HCT116 (cell line): ENCODE measurements at regions not wholly inside any gene's neighbourhood (a gene's known extent, or its start where the extent isn't known, plus 50 kb on each side); places are given as distances from the start of the nearest gene placed in this dataset.

Source experiments
- ATAC-seq: fragments of 200-7000 bp; cut with Tn5 transposase; 2 replicates; pipeline ENCODE4 v1.9.1; 2020; ENCODE audit warnings: mild to moderate bottlenecking, moderate library complexity
- BruUV-seq: library from RNA; stranded (reverse); fragments of 400-500 nt; replicated peaks from 2 replicates; lab custom pipeline; 2021; lab: Mats Ljungman, UMichigan
- CTCF ChIA-PET: fragments of 300-600 bp; sonication (Branson Sonifier 250); formaldehyde crosslinking; loops from one replicate; lab custom pipeline; 2021; ENCODE audit warnings: antibody characterized with exemption; lab: Charles Lee
- POLR2A ChIA-PET: fragments of 300-600, 350-600 bp; sonication (Branson Sonifier 250); formaldehyde crosslinking; loops from one replicate; lab custom pipeline; 2021; ENCODE audit warnings: antibody characterized with exemption; lab: Charles Lee
- RAD21 ChIA-PET, 2 experiments: fragments of 300-600 bp; sonication (Branson Sonifier 250); formaldehyde crosslinking; loops; one replicate each; lab custom pipeline; 2023; ENCODE audit warnings: low total read pairs in 2 of 2; ENCODE audit not compliant: uncharacterized antibody in 2 of 2, unreplicated experiment in 2 of 2, low non-redundant PET in 1 of 2; lab: Charles Lee
- DNase-seq: peaks from one replicate; pipeline ENCODE4 v3.0.0-alpha.2; 2010; ENCODE audit warnings: low read depth, low spot score
- H2AFZ ChIP-seq: fragments of 200-600 bp; shearing (Covaris generic), sonication (generic); 2 replicates; pipeline ENCODE4 v1.6.1; 2017; ENCODE audit warnings: low read depth, mixed run types, mixed read lengths, antibody characterized with exemption, low read length; ENCODE audit not compliant: poor library complexity, severe bottlenecking
- H3K27ac ChIP-seq: 2 replicates; pipeline ENCODE4 v1.5.1; 2012; ENCODE audit warnings: low read depth, low read length
- H3K27me3 ChIP-seq: fragments of 200-600 bp; sonication (generic); 2 replicates; pipeline ENCODE4 v1.6.1; 2016; ENCODE audit warnings: mixed run types, low read length, mixed read lengths; ENCODE audit not compliant: insufficient read depth
- H3K36me3 ChIP-seq, 2 experiments: fragments of 200-500 bp in 1 of 2; fragments of 200-600 bp in 1 of 2; sonication (Bioruptor generic) in 1 of 2; sonication (generic) in 1 of 2; 2 replicates each; pipeline versions ENCODE4 v1.5.1 to v1.6.1; 2014 to 2016; ENCODE audit warnings: low read length in 2 of 2, inconsistent platforms in 1 of 2, mixed read lengths in 1 of 2, mixed run types in 1 of 2; ENCODE audit not compliant: insufficient read depth in 2 of 2, control insufficient read depth in 1 of 2
- H3K4me1 ChIP-seq, 2 experiments: fragments of 200-600 bp in 1 of 2; sonication (generic) in 1 of 2; 2 replicates each; pipeline versions ENCODE4 v1.5.1 to v1.6.1; 2012 to 2017; ENCODE audit warnings: low read length in 2 of 2, inconsistent platforms in 1 of 2, mild to moderate bottlenecking in 1 of 2, mixed read lengths in 1 of 2, mixed run types in 1 of 2, moderate library complexity in 1 of 2; ENCODE audit not compliant: insufficient read depth in 2 of 2, control insufficient read depth in 1 of 2
- H3K4me2 ChIP-seq: fragments of 200-600 bp; sonication (generic); 2 replicates; pipeline ENCODE4 v1.6.1; 2017; ENCODE audit warnings: mixed run types, low read length, mixed read lengths
- H3K4me3 ChIP-seq, 2 experiments: fragments of 200-600 bp in 1 of 2; sonication (generic) in 1 of 2; replicated peaks in 1 of 2; 2 replicates each; pipeline ENCODE4 v1.5.1; 2011 to 2016; ENCODE audit warnings: low read length in 2 of 2, control low read depth in 1 of 2, low read depth in 1 of 2, mild to moderate bottlenecking in 1 of 2, mixed read lengths in 1 of 2, mixed run types in 1 of 2
- H3K79me2 ChIP-seq: fragments of 200-600 bp; sonication (generic); 2 replicates; pipeline ENCODE4 v1.6.1; 2017; ENCODE audit warnings: mild to moderate bottlenecking, mixed run types, low read length, moderate library complexity, mixed read lengths; ENCODE audit not compliant: insufficient read depth
- H3K9ac ChIP-seq: fragments of 200-600 bp; sonication (generic); 2 replicates; pipeline ENCODE4 v1.6.1; 2016; ENCODE audit warnings: low read length, mixed read lengths
- H3K9me2 ChIP-seq: fragments of 200-600 bp; sonication (generic), shearing (Covaris generic); 2 replicates; pipeline ENCODE4 v1.6.1; 2017; ENCODE audit warnings: mixed run types, mild to moderate bottlenecking, moderate library complexity; ENCODE audit not compliant: insufficient read depth
- H3K9me3 ChIP-seq, 2 experiments: fragments of 200-500 bp in 1 of 2; fragments of 200-600 bp in 1 of 2; sonication (Bioruptor generic) in 1 of 2; sonication (generic) in 1 of 2; 2 replicates each; pipeline ENCODE4 v1.6.1; 2014 to 2017; ENCODE audit warnings: low read length in 2 of 2, mixed read lengths in 2 of 2, inconsistent platforms in 1 of 2, low read depth in 1 of 2, mild to moderate bottlenecking in 1 of 2, mixed run types in 1 of 2, moderate library complexity in 1 of 2; ENCODE audit not compliant: control insufficient read depth in 1 of 2, insufficient read depth in 1 of 2
- H4K20me1 ChIP-seq: fragments of 200-600 bp; sonication (generic), shearing (Covaris generic); 2 replicates; pipeline ENCODE4 v1.6.1; 2017; ENCODE audit warnings: mixed run types, mild to moderate bottlenecking, moderate library complexity; ENCODE audit not compliant: insufficient read depth
- CBX3 ChIP-seq: IDR thresholded peaks from 2 replicates; pipeline ENCODE4 v1.6.1; 2012; ENCODE audit warnings: low read depth
- CEBPB ChIP-seq: IDR thresholded peaks from 2 replicates; pipeline ENCODE4 v1.6.1; 2012; ENCODE audit warnings: low read depth
- CTCF ChIP-seq, 3 experiments: fragments of 200-600 bp in 1 of 3; sonication (generic) in 1 of 3; IDR thresholded peaks in 2 of 3; conservative IDR thresholded peaks in 1 of 3; 2 replicates each; pipeline ENCODE4 v1.5.1; 2012 to 2017; ENCODE audit warnings: low read depth in 2 of 3, low read length in 2 of 3, antibody characterized with exemption in 1 of 3, borderline replicate concordance in 1 of 3, control low read depth in 1 of 3, mild to moderate bottlenecking in 1 of 3, mixed read lengths in 1 of 3, mixed run types in 1 of 3, moderate library complexity in 1 of 3; ENCODE audit not compliant: insufficient read depth in 1 of 3
- EGR1 ChIP-seq: IDR thresholded peaks from 2 replicates; pipeline ENCODE4 v1.6.1; 2012; ENCODE audit warnings: low read depth
- EZH2 ChIP-seq: fragments of 200-600 bp; sonication (generic); IDR thresholded peaks from 2 replicates; pipeline ENCODE4 v1.6.1; 2017; ENCODE audit warnings: antibody characterized with exemption, mixed run types
- EZH2phosphoT487 ChIP-seq: fragments of 200-600 bp; IDR thresholded peaks from 2 replicates; pipeline ENCODE4 v1.6.1; 2018; ENCODE audit warnings: antibody characterized with exemption, borderline replicate concordance
- FOSL1 ChIP-seq: IDR thresholded peaks from 2 replicates; pipeline ENCODE4 v1.6.1; 2012; ENCODE audit warnings: low read depth
- JUND ChIP-seq: IDR thresholded peaks from 2 replicates; pipeline ENCODE4 v1.6.1; 2012
- POLR2A ChIP-seq: IDR thresholded peaks from 2 replicates; pipeline ENCODE4 v1.7.0; 2011; ENCODE audit warnings: borderline replicate concordance; ENCODE audit not compliant: insufficient read depth, insufficient read length; ENCODE audit errors: extremely low read depth
- POLR2AphosphoS5 ChIP-seq: IDR thresholded peaks from 2 replicates; pipeline ENCODE4 v1.6.1; 2011; ENCODE audit warnings: mild to moderate bottlenecking, low read depth, low read length, moderate library complexity
- RAD21 ChIP-seq: IDR thresholded peaks from 2 replicates; pipeline ENCODE4 v1.6.1; 2012; ENCODE audit warnings: low read depth, mild to moderate bottlenecking
- SIN3A ChIP-seq: IDR thresholded peaks from 2 replicates; pipeline ENCODE4 v1.6.1; 2012; ENCODE audit warnings: low read depth
- SP1 ChIP-seq: IDR thresholded peaks from 2 replicates; pipeline ENCODE4 v1.6.1; 2012; ENCODE audit warnings: low read depth
- SRF ChIP-seq: IDR thresholded peaks from 2 replicates; pipeline ENCODE4 v1.6.1; 2012; ENCODE audit warnings: low read depth
- TCF7L2 ChIP-seq: IDR thresholded peaks from 2 replicates; pipeline ENCODE4 v1.7.0; 2011; ENCODE audit warnings: borderline replicate concordance, inconsistent platforms; ENCODE audit not compliant: insufficient read depth, insufficient read length; ENCODE audit errors: extremely low read depth
- YY1 ChIP-seq: IDR thresholded peaks from 2 replicates; pipeline ENCODE4 v1.6.1; 2011; ENCODE audit warnings: low read length, low read depth, moderate library complexity, mild to moderate bottlenecking; ENCODE audit not compliant: insufficient replicate concordance; ENCODE audit errors: extremely low read depth
- ZFX ChIP-seq: fragments of 450-650 bp; IDR thresholded peaks from 2 replicates; pipeline ENCODE4 v1.6.1; 2017
- ZNF274 ChIP-seq: fragments of 200-500 bp; sonication (Bioruptor generic); IDR thresholded peaks from 2 replicates; pipeline ENCODE4 v1.6.1; 2014; ENCODE audit warnings: mild to moderate bottlenecking, low read depth, low read length, inconsistent platforms
- intact Hi-C: fragments of 100-400 bp; cut with micrococcal nuclease; formaldehyde crosslinking; loops from 2 replicates; pipeline ENCODE4 v1.10.0; 2022
- TF ChIP-seq, protein P1 (sequence below): IDR thresholded peaks from 2 replicates; pipeline ENCODE4 v1.6.1; 2012; ENCODE audit warnings: low read depth
- TF ChIP-seq, protein P2 (sequence below): IDR thresholded peaks from 2 replicates; pipeline ENCODE4 v1.6.1; 2012

- TF ChIP-seq CTCF (IDR thresholded peaks at IDR 0.05 in 2 of 3, conservative IDR thresholded peaks at IDR 0.05 in 1 of 3; ENCODE audit: borderline replicate concordance in 1 of 3, insufficient read depth in 1 of 3, low read depth in 2 of 3, low read length in 2 of 3): no peak
- TF ChIP-seq, protein P1, sequence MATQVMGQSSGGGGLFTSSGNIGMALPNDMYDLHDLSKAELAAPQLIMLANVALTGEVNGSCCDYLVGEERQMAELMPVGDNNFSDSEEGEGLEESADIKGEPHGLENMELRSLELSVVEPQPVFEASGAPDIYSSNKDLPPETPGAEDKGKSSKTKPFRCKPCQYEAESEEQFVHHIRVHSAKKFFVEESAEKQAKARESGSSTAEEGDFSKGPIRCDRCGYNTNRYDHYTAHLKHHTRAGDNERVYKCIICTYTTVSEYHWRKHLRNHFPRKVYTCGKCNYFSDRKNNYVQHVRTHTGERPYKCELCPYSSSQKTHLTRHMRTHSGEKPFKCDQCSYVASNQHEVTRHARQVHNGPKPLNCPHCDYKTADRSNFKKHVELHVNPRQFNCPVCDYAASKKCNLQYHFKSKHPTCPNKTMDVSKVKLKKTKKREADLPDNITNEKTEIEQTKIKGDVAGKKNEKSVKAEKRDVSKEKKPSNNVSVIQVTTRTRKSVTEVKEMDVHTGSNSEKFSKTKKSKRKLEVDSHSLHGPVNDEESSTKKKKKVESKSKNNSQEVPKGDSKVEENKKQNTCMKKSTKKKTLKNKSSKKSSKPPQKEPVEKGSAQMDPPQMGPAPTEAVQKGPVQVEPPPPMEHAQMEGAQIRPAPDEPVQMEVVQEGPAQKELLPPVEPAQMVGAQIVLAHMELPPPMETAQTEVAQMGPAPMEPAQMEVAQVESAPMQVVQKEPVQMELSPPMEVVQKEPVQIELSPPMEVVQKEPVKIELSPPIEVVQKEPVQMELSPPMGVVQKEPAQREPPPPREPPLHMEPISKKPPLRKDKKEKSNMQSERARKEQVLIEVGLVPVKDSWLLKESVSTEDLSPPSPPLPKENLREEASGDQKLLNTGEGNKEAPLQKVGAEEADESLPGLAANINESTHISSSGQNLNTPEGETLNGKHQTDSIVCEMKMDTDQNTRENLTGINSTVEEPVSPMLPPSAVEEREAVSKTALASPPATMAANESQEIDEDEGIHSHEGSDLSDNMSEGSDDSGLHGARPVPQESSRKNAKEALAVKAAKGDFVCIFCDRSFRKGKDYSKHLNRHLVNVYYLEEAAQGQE: no peak
- TF ChIP-seq EGR1: no peak
- TF ChIP-seq EZH2: no peak
- TF ChIP-seq CBX3: no peak
These were observed 470.2 kb upstream of the PRR20A start (continued) for GRCh38 chr13:56670563-56670962.

DNA sequence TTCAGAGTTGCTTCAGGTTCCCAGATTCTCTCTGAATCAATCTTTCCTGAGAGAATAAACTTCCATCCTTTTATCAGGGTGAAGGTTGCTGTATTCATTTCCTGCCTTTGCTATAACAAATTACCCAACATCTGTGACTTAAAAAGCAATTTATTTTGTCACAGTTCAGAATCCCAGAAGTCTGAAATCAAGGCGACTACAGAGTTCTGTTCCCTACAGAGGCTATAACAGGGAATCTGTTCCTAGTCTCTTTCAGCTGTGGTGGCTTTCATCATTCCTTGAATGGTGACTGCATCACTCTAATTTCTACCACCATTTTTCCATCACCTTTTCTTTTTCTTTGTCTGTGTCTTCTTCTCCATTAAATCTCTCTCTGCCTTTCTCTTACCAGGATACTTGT is 459.3 kb upstream of the PRR20A start:
- DNase-seq (no peak), ATAC-seq (no peak)
- H3K27ac ChIP-seq: no peak overlapping the region
- no peaks in the 10 kb centered on the region for H3K9me2 ChIP-seq
- H3K9me3 ChIP-seq: peaks cover 10 to 16% of the 10 kb centered on the region in 2 experiments; a peak in 3 of 4 replicates
- no peak overlapping the region for H3K9ac ChIP-seq
- CTCF ChIA-PET: no interaction called here
- H3K4me2 ChIP-seq: no peak overlapping the region
- POLR2A ChIA-PET: no interaction called here
- intact Hi-C loops: no loop called here
- BruUV-seq: no TSS peak
- H3K27me3 ChIP-seq: no peaks in the 10 kb centered on the region
- no peaks in the 10 kb centered on the region for H4K20me1 ChIP-seq
- H2AFZ ChIP-seq: no peak overlapping the region
- RAD21 ChIA-PET: no interaction called here
- no peaks in the 10 kb centered on the region for H3K36me3 ChIP-seq
- H3K4me1 ChIP-seq: no peaks in the 10 kb centered on the region
- H3K79me2 ChIP-seq: no peaks in the 10 kb centered on the region
- H3K4me3 ChIP-seq: no peak overlapping the region
- TF ChIP-seq ZFX (no peak), ZNF274 (no peak), TCF7L2 (no peak), SIN3A (no peak), FOSL1 (no peak), YY1 (no peak), JUND (no peak), EZH2phosphoT487 (no peak), SRF (no peak), POLR2A (no peak), CTCF (IDR thresholded peaks at IDR 0.05 in 2 of 3, conservative IDR thresholded peaks at IDR 0.05 in 1 of 3; ENCODE audit: borderline replicate concordance in 1 of 3, insufficient read depth in 1 of 3, low read depth in 2 of 3, low read length in 2 of 3) (no peak), POLR2AphosphoS5 (no peak), CBX3 (no peak), CEBPB (no peak), RAD21 (no peak), SP1 (no peak)
- TF ChIP-seq, protein P2, sequence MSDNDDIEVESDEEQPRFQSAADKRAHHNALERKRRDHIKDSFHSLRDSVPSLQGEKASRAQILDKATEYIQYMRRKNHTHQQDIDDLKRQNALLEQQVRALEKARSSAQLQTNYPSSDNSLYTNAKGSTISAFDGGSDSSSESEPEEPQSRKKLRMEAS: no peak
